Activated B cell treated with CpG ODN at 0.5 μM for 24 hours (primary cell): ENCODE measurements at regions not wholly inside any gene's neighbourhood (a gene's known extent, or its start where the extent isn't known, plus 50 kb on each side); places are given as distances from the start of the nearest gene placed in this dataset.

Experiments used
- ATAC-seq: fragments of 200-7000 bp; cut with Tn5 transposase; one replicate; pipeline ENCODE4 v1.10.0; 2021; ENCODE audit warnings: low read depth, mild to moderate bottlenecking, moderate library complexity
- CTCF ChIA-PET: fragments of 350-600 bp; sonication (Branson Sonifier 250); formaldehyde crosslinking; loops from one replicate; lab custom pipeline; 2021; ENCODE audit warnings: antibody characterized with exemption; lab: Charles Lee
- POLR2A ChIA-PET: fragments of 350-600 bp; sonication (Branson Sonifier 250); formaldehyde crosslinking; loops from one replicate; lab custom pipeline; 2021; ENCODE audit warnings: antibody characterized with exemption; lab: Charles Lee
- DNase-seq: peaks from one replicate; pipeline ENCODE4 v3.0.0; 2022
- H3K27ac Mint-ChIP-seq: one replicate; pipeline ENCODE4 v1.8.0; 2020; ENCODE audit warnings: mixed read lengths
- H3K27me3 Mint-ChIP-seq: one replicate; pipeline ENCODE4 v1.8.0; 2021; ENCODE audit warnings: mixed read lengths
- H3K36me3 Mint-ChIP-seq: one replicate; pipeline ENCODE4 v1.8.0; 2021; ENCODE audit warnings: low read depth, mixed read lengths
- H3K4me1 Mint-ChIP-seq: one replicate; pipeline ENCODE4 v1.8.0; 2021; ENCODE audit warnings: mixed read lengths
- H3K4me3 Mint-ChIP-seq: one replicate; pipeline ENCODE4 v1.8.0; 2020; ENCODE audit warnings: mild to moderate bottlenecking, mixed read lengths
- H3K9me3 Mint-ChIP-seq: one replicate; pipeline ENCODE4 v1.8.0; 2020; ENCODE audit warnings: mixed read lengths
- CTCF ChIP-seq: fragments of 200-600 bp; IDR thresholded peaks from one replicate; pipeline ENCODE4 v1.8.0; 2022; ENCODE audit warnings: antibody characterized with exemption, mild to moderate bottlenecking
- intact Hi-C: fragments of 100-400 bp; cut with micrococcal nuclease; formaldehyde crosslinking; loops from one replicate; pipeline ENCODE4 v1.15.1; 2024

GRCh38 chr5:8961956-8962355 lies 583.9 kb downstream of the SEMA5A start:
- no peaks in the 10 kb centered on the region for H3K27me3 Mint-ChIP-seq
- peaks cover 6% of the 10 kb centered on the region for H3K9me3 Mint-ChIP-seq
- ChIA-PET CTCF (no interaction called here), POLR2A (no interaction called here)
- TF ChIP-seq CTCF, result no peak
- H3K27ac Mint-ChIP-seq, result no peak overlapping the region
- H3K4me1 Mint-ChIP-seq, result no peaks in the 10 kb centered on the region
- DNase-seq (no peak), ATAC-seq (no peak)
- H3K36me3 Mint-ChIP-seq, result no peaks in the 10 kb centered on the region
- intact Hi-C loops, result no loop called here
- H3K4me3 Mint-ChIP-seq, result no peak overlapping the region

- ChIA-PET POLR2A (no interaction called here), CTCF (no interaction called here)
- Mint-ChIP-seq H3K4me3 (no peak overlapping the region), H3K27ac (no peak overlapping the region), H3K4me1 (no peaks in the 10 kb centered on the region), H3K9me3 (no peaks in the 10 kb centered on the region), H3K36me3 (no peaks in the 10 kb centered on the region), H3K27me3 (no peaks in the 10 kb centered on the region)
- TF ChIP-seq CTCF, result no peak
- DNase-seq, result no peak
- no peak for ATAC-seq
- intact Hi-C loops, result no loop called here
These were observed 564.9 kb downstream of the SEMA5A start for GRCh38 chr5:8981016-8981415.

GRCh38 chr5:8981496-8981895 lies 564.4 kb downstream of the SEMA5A start:
- Mint-ChIP-seq H3K4me1 (no peaks in the 10 kb centered on the region), H3K9me3 (no peaks in the 10 kb centered on the region), H3K27me3 (no peaks in the 10 kb centered on the region), H3K27ac (no peak overlapping the region), H3K4me3 (no peak overlapping the region), H3K36me3 (no peaks in the 10 kb centered on the region)
- ChIA-PET POLR2A (no interaction called here), CTCF (no interaction called here)
- intact Hi-C loops, result no loop called here
- TF ChIP-seq CTCF, result no peak
- ATAC-seq (no peak), DNase-seq (no peak)

GRCh38 chr5:8984386-8984785 lies 561.5 kb downstream of the SEMA5A start:
- DNase-seq (no peak), ATAC-seq (no peak)
- no peak for TF ChIP-seq CTCF
- Mint-ChIP-seq H3K27ac (no peak overlapping the region), H3K4me1 (no peaks in the 10 kb centered on the region), H3K36me3 (no peaks in the 10 kb centered on the region), H3K27me3 (no peaks in the 10 kb centered on the region), H3K9me3 (peaks cover 2% of the 10 kb centered on the region), H3K4me3 (no peak overlapping the region)
- ChIA-PET CTCF (no interaction called here), POLR2A (no interaction called here)
- intact Hi-C loops, result no loop called here
